ENCODE measurements at regions not wholly inside any gene's neighbourhood (a gene's known extent, or its start where the extent isn't known, plus 50 kb on each side); places are given as distances from the start of the nearest gene placed in this dataset.

- Histone ChIP-seq H3K9me3 (no peaks in the 10 kb centered on the region), H3K36me3 (replicated peaks in 1 of 2; ENCODE audit: control insufficient read depth in 1 of 2, insufficient read depth in 2 of 2, low read length in 1 of 2) (no peaks in the 10 kb centered on the region), H3K4me1 (ENCODE audit: control insufficient read depth in 1 of 2, insufficient read depth in 2 of 2, low read depth in 1 of 2, low read length in 1 of 2) (no peaks in the 10 kb centered on the region), H3F3A (replicated peaks; ENCODE audit: insufficient read depth) (no peaks in the 10 kb centered on the region), H3K4me3 (ENCODE audit: low read depth in 2 of 2, low read length in 1 of 2) (no peak overlapping the region), H3K9ac (no peak overlapping the region), H3K9me2 (no peaks in the 10 kb centered on the region), H3K4me2 (no peak overlapping the region), H3K79me2 (ENCODE audit: insufficient read depth) (no peaks in the 10 kb centered on the region), H3K27me3 (ENCODE audit: insufficient read depth) (peaks cover 13% of the 10 kb centered on the region; the same call in 1 of the 2 replicates), H3K27ac (ENCODE audit: low read depth in 2 of 2, low read length in 1 of 2) (no peak overlapping the region), H4K20me1 (ENCODE audit: insufficient read depth) (no peaks in the 10 kb centered on the region), H2AFZ (ENCODE audit: low read depth) (no peak overlapping the region)
- ChIA-PET CTCF (interaction anchor here (1.2 kb wide), 1 partner anchor 327 kb away, joined by 3 read pairs; no protein-coding TSS in a partner anchor), POLR2A (no interaction called here)
- DNase-seq, result no peak
- WGBS (ENCODE audit: low lambda C conversion rate), result 20% methylated on average over 10 of the region's 10 CpGs
- TF ChIP-seq FOSL2 (IDR thresholded peaks at IDR 0.05; ENCODE audit: borderline replicate concordance, low read depth) (no peak), CTCF (IDR thresholded peaks at IDR 0.05) (no peak), IRF3 (IDR thresholded peaks at IDR 0.05; ENCODE audit: low read depth, low read length) (no peak), CHD2 (IDR thresholded peaks at IDR 0.05; ENCODE audit: low read length, partially characterized antibody) (no peak), FOXM1 (IDR thresholded peaks at IDR 0.05; ENCODE audit: low read depth) (no peak), NRF1 (IDR thresholded peaks at IDR 0.05; ENCODE audit: low read depth, low read length) (no peak), TAF1 (IDR thresholded peaks at IDR 0.05; ENCODE audit: borderline replicate concordance, low read depth, low read length) (no peak), USF1 (IDR thresholded peaks at IDR 0.05; ENCODE audit: borderline replicate concordance, low read depth) (no peak), RFX5 (IDR thresholded peaks at IDR 0.05; ENCODE audit: low read length) (no peak), RAD21 (IDR thresholded peaks at IDR 0.05; ENCODE audit: low read length) (no peak), MEF2A (IDR thresholded peaks at IDR 0.05; ENCODE audit: borderline replicate concordance, low read depth) (no peak)
Measured at GRCh38 chr2:236679884-236680860, 110.5 kb downstream of the ACKR3 start.
